GM20431 (cell line): ENCODE measurements at regions not wholly inside any gene's neighbourhood (a gene's known extent, or its start where the extent isn't known, plus 50 kb on each side); places are given as distances from the start of the nearest gene placed in this dataset.

Experiments
- in situ Hi-C: fragments of 300-500 bp; cut with MseI, MboI; formaldehyde crosslinking; loops from one replicate; pipeline ENCODE4 v1.15.0; 2020; ENCODE audit warnings: low sequenced_read_pairs; ENCODE audit not compliant: unreplicated experiment

GRCh38 chr5:8434501-8434900, 565.6 kb downstream of the MTRR start:
- in situ Hi-C loops, result no loop called here

- in situ Hi-C loops, result no loop called here
Observed at GRCh38 chr5:8436924-8437323, 568.0 kb downstream of the MTRR start.

- in situ Hi-C loops, result no loop called here
Observed at GRCh38 chr5:8445139-8445538, 576.2 kb downstream of the MTRR start.

GRCh38 chr5:8446179-8446578, 577.2 kb downstream of the MTRR start:
- in situ Hi-C loops, result no loop called here

- in situ Hi-C loops, result no loop called here
Observed at GRCh38 chr5:8456846-8457186, 587.9 kb downstream of the MTRR start.

GRCh38 chr5:8457187-8458037, 588.5 kb downstream of the MTRR start:
- in situ Hi-C loops, result no loop called here

GRCh38 chr5:8458038-8458383, 589.1 kb downstream of the MTRR start:
- in situ Hi-C loops, result no loop called here

- in situ Hi-C loops, result no loop called here
Observed at GRCh38 chr5:8461543-8461942, 592.6 kb downstream of the MTRR start.

GRCh38 chr5:8462565-8462964, 593.6 kb downstream of the MTRR start:
- in situ Hi-C loops, result no loop called here

GRCh38 chr5:8470489-8470888, 601.5 kb downstream of the MTRR start:
- in situ Hi-C loops, result no loop called here

- in situ Hi-C loops, result no loop called here
Observed at GRCh38 chr5:8471581-8471980, 602.6 kb downstream of the MTRR start.

GRCh38 chr5:8473016-8473415, 604.1 kb downstream of the MTRR start:
- in situ Hi-C loops, result no loop called here

GRCh38 chr5:8473827-8474568, 605.0 kb downstream of the MTRR start:
- in situ Hi-C loops, result no loop called here

GRCh38 chr5:8474569-8474930, 605.6 kb downstream of the MTRR start:
- in situ Hi-C loops, result no loop called here

GRCh38 chr5:8478326-8478725, 609.4 kb downstream of the MTRR start:
- in situ Hi-C loops, result no loop called here

GRCh38 chr5:8481007-8481406, 612.1 kb downstream of the MTRR start:
- in situ Hi-C loops, result no loop called here

GRCh38 chr5:8491254-8491653, 622.3 kb downstream of the MTRR start:
- in situ Hi-C loops, result no loop called here

- in situ Hi-C loops, result no loop called here
Observed at GRCh38 chr5:8493176-8493575, 624.2 kb downstream of the MTRR start.

- in situ Hi-C loops, result no loop called here
Observed at GRCh38 chr5:8500426-8500825, 631.5 kb downstream of the MTRR start.

- in situ Hi-C loops, result no loop called here
Observed at GRCh38 chr5:8505196-8505595, 636.2 kb downstream of the MTRR start.

- in situ Hi-C loops, result no loop called here
Observed at GRCh38 chr5:8508231-8508630, 639.3 kb downstream of the MTRR start.

- in situ Hi-C loops, result no loop called here
Observed at GRCh38 chr5:8516356-8516755, 647.4 kb downstream of the MTRR start.
